NCI-H2107 (cell line): ENCODE measurements at regions not wholly inside any gene's neighbourhood (a gene's known extent, or its start where the extent isn't known, plus 50 kb on each side); places are given as distances from the start of the nearest gene placed in this dataset.

Experiments used
- DNase-seq: peaks from one replicate; lab custom pipeline; 2025; lab: John Stamatoyannopoulos, UW

DNA sequence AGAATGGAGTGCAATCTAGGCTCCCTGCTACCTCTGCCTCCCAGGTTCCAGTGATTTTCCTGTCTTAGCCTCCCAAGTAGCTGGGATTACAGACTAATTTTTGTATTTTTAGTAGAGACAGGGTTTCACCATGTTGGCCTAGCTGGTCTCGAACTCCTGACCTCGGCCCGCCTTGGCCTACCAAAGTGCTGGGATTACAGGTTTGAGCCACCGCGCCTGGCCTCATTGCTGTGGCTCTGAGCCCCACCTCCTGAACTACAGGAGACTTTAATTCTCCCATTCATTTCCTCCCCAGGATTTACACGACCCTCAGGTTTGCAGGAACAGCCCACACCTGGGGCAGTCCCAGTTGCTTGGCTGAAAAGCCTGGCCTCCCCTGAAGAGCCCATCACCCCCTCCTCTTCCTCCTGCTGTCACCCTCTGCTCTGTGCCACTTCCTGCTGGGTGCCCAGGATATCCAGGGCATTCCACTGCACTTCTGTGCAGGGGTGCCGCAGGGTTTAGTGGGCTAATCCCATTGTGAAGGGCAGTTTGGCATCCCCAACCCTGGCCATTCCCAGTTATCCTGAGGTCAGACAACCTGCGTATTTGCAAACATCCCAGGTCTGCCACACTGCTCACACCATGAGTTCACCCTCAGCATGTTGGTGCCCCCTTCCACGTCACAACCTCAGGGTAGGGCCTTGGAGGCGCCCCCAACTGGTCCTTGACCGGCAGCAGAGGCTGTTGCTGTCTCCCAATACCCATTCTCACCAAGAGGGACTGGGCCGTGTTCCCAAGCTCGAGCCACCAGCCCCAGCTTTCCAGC lies 265.0 kb upstream of the IRX4 start:
- no peak for DNase-seq

DNA sequence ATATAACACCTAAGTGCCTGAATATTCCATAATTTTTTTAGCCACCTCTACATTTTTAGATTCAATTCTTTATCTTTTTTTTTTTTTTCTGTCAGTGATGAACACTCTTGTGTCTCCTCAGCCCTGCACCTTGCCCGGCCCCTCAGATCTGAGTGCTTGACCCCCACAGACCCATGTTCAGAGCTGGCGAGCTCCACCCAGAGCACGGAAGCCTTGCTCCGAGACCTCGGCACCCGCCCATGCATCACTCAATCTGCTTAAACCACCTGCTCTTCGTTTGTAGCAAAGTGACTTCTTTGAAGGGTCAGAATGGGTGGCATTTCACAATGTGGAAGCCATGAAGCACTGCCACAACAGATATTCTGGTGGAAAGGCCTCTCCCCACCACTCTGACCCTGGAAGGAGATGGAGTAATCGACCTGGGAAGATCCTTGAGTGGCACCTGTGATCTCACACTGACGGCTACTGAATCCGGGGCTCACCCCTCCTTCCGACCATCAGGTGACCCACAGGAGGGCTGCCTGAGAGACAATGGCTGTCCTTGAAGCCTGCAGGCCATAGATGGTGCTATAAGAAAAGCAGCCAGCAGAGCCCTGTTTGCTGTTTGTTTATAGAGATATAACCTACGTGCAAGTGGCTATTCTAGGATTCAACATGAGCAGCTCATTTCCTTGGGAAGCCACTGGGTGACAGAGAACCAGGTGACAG lies 261.1 kb upstream of the IRX4 start:
- no peak for DNase-seq

DNA sequence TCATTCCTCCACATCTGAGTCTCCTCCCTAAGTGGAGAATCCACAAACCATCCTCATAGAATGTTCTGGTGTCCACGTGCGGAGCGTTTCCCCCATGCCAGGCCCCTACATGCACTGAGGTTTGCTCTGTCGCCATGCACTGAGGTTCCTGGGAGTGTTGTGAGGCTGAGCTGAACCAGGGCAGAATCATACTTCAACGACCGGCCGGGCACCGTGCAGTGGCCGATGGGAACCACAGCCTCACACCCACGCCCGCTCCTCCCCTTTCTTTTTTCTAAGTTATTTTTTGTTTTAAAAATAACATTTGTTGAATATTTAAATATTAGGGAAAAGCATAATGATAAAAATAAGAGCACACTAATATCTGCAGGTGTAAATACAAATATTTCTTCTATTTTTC lies 260.4 kb upstream of the IRX4 start:
- no peak for DNase-seq

DNA sequence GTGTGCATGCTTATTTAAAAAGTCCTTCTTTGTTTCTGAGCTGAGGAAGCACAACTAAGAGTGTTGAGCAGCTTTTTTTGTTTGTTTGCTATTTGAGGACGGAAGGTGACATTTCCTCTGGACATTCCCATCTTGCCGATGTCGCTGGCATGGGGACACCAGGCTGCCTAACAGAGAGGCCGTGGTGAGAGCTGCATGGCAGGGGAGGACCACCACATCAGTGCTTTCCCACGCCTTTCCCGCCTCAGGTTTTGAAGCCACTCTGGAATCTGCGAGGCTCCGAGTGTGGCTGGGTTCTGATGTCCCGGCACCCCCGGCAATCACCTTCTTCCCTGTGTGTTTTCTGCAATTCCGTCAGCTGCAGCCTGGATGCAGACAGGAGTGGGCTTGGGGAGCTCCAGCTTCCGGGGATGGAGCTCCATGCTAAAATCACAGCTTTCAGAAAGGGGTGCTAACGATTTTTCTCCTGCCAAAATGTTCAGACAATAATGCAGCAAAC lies 259.8 kb upstream of the IRX4 start:
- DNase-seq: no peak

DNA sequence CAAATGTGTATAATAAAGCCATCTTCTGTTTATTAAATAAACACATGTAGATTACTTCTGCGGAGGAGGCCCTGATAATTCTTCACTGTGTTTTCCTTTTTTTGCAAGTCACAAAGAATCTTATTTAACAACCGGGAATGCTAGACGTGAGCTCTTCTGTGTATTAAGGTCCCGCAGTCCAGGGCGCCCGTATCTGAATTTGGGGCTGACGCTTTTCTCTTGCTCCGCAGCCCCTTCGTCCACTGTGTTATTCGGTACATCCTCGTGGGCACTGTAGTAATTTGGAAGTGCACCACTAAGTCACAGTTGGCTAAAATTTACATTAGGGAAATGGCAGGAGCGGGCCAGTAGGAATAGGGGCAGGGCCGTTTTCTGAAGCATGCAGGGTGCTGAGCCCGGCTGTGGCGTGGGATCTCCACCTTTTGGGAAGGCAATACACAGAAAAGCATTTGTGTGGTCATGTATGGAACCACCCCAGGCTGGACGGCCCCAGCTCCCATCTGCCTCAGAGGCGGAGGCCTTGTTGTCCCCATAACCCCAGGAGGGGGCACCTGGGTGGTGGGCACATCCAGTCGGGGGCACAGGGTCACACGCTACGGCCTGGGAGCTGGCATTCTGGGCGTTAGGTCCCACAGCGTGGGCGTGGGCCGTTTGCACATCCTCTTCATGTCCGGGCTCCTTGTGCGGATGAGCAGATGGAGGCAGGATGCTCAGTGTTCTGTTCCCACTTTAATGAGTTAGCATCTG lies 258.7 kb upstream of the IRX4 start:
- no peak for DNase-seq

DNA sequence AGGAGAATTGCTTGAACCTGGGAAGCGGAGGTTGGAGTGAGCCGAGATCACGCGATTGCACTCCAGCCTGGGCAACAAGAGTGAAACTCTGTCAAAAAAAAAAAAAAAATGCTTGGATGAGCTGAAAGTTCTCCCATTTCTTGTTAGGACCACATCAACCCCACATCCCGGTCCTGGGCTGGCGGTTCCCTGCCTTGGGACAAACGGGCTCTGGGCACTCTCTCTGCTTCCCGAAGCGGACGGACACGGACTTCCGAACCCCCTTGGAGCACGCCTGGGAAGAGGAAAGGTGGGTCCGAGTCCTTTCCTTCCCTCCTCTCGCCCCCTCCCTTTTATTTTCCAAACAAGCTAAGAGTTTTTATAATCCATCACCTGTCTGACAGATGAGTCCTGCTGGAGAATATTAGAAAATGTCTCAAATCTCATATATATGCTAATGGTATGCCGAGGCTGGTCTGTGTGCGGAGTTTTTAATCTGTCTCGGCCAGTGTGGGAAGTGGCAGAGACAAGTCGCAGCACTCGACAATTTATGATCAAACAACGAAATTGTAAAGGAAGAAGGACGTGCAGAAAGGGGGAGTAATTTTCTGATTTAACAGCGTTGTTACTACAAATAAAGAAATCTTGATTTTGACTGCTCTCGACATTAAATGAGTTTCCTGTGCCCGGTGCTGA lies 257.9 kb upstream of the IRX4 start:
- no peak for DNase-seq

DNA sequence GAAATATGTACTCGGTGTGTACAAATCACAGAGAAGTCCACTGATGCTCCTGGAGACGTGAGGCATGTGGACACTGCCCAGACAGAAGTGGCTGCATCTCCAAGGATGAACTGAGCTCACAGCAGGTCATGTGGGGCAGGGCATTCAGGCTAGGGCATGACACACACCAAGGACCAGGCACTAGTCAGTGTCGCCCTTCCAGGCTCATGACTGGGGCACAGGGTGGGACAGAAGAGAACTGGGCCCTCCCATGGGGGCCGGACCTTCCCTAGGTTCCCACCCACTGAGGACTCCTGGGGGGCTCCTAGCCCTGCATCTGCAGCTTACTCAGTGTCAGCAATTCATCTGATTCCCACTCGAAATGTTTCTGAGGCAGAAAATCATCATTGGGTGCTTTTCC lies 256.8 kb upstream of the IRX4 start:
- no peak for DNase-seq

DNA sequence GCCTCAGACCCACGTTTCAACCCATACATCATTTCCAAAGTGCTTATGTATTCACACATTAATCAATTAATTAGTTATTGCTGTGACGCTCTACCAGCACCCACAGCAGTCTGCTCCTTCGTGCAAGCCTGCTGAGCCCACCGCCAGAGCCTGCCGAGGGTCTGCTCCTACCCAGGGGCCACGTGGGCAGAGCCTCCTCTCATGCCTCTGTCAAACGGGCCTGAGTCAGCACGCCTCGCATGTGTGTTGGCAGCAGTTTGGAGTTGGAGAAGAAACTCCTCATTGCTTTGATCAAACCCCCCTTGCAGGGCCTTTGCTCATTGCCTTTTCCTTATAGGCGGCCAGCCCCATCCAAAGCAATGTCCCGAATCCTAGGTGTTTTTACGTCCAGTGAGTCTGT lies 256.2 kb upstream of the IRX4 start:
- DNase-seq: no peak

DNA sequence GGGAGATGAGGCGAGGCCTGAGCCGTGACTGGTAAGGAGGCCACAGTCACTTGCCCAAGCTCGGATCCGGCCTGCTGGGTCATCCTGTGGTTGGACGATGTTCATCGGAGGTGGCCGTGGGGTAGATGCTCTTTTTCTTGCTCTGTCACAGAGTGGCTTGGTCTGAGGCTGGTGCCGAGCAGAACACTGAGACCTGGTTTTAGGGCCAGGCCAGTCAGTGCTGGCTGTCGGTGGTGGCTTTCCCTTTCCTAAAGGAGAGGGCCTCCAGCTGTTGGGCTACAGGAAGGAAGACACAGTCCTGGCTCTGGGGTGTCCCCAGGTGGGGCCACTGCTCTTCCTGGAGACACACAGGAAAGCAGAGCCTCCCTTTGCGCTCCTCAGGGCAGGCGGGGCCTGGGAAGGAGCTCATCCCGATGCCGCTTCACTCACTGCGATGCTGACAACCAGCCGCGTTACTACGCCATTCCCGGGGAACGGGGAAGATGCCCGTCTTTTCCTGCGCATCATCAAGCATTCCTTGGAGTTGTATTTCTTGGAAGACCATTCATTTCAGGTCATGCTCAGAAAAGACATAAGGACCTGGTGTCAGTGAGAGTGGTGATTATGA lies 254.8 kb upstream of the IRX4 start:
- DNase-seq: no peak

DNA sequence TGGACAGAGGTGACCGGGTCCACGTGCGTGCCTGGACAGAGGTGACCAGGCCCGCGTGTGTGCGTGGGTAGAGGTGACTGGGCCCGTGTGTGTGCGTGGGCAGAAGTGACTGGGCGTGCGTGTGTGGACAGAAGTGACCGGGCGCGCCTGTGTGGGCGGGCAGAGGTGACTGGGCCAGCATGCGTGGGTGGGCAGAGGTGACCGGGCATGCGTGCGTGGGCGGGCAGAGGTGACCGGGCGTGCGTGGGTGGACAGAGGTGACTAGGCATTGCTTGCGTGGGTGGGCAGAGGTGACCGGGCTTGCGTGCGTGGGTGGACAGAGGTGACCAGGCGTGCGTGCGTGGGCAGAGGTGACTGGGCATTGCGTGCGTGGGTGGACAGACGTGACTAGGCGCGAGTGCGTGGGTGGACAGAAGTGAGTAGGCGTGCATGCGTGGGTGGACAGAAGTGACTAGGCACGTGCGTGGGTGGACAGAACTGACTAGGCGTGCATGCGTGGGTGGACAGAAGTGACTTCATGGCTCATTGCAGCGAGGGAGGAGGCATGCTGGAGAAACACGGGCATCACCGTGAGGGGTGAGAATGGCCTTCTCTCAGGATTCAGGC lies 254.1 kb upstream of the IRX4 start:
- DNase-seq: no peak

DNA sequence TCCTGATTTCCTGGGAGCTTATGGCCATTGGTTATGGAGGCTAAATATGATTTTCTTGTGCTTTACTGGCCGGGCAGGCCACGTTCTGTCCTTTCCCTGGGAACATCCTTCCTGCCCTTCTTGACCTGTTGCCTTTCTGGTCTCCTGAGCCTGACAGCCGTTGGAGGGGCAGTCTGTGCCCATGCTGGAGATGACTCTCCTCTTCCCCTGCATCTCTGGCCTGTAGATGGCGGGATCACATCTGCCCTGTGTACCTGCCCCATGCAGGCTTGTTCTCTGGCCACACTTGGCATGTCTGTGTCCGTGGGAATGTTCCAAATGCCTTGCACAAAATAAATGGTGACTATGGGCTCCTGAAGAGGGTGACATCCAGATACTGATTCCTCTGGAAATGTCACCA lies 253.1 kb upstream of the IRX4 start:
- no peak for DNase-seq

DNA sequence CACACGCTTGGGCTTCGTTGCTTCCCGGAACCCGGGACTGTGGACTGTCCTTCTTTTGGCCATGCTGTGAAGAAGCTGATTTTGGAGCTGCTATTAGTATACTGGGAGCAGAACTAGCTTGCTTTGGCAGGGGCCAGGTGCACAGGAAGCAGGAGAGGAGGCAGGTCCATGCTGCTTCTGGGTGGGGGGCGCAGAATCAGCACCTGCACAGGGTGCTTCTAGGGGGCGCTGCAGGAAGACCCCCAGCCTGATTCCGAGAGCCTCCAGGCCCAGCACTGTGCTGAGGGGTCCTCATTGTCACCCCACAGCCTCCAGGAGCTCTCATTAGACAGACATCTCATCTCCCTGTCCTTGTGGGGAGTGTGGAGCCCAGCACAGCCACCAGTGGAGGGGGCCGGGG lies 252.6 kb upstream of the IRX4 start:
- DNase-seq: no peak

DNA sequence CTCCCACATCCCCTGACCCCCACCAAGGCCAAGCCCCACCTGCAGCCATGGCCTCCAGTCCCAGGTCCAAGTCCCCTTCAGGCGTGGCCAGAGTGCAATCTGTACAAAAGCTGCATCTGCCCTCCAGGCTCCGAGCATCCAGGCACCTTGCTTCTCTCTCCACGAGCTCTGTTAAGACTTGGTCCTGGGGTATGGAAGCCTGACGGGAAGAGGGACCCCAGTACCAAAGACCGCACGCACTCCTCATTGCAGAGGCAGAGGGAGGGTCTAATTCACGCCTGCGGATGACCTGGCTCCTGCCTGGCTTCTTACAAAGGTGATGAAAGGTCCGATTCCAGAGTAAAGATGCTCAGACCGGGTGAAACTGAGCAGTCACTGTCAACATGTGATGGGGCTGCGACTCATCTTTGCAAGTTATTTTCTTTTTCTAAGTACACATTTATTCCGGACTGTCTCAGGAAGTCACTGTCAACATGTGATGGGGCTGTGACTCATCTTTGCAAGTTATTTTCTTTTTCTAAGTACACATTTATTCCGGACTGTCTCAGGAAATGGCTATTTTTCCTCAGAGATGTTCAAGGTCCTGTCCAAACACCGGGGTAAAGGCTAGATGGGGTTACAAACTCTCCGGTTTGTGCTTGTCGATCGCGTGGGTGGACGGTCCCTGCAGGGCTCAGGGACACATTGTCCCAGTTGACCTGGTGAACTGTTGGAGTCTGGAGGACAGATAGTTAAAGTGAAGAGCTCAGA lies 252.0 kb upstream of the IRX4 start:
- no peak for DNase-seq

DNA sequence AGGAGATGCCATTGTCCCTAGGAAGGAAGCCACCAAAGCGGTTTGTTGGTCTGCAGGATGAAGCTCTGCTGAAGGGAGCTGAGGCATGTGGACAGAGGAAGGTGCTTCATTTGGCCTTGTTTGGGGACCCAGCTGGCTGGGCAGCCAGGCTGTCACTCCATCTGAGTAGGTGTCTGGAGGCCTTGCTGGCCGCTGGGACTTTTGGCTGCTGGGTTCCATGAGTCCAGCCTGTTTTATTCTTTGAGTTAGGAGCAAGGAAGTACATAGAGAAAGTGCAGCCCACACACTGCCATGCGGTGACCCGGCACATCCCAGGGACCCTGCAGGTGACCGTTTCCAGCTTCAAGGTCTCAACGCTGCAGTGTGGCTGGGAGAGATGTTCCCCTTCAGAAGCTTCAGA lies 251.2 kb upstream of the IRX4 start:
- no peak for DNase-seq

DNA sequence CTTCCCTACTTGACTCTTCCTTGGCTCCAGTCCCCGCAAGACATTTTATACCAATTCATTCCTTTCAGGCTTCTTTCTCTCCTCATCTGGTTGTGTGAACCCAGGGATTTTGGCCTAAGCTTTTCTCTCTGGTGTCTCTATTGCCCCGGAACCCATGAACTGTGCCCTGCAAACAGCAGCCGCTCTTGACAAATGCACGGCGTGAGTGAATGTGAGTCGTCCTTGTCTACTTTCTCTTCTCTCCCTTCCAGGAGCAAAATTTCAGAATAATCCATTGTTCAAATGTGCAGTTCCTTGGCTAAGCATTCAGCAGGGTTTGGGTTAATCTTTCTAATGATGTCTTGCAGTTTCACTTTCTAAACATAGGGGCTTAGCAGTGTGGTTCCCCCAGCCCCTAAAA lies 250.4 kb upstream of the IRX4 start:
- no peak for DNase-seq

DNA sequence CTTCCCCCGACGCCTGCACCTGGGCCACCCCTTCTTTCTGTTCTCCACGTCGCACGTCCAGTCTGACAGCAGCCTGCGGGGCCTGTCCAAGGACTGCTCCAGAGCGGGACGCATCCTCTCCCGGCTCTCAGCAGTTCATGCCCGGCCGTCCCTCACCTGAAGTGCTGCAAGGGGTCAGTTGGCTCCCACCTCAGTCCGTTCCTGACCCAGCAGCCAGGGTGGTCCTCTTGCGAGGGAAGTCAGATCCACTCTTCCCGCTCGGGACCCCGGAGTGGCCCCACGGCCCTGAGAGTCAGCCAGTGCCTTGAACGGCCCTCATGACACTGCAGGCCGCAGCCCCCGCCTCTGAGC lies 249.7 kb upstream of the IRX4 start:
- DNase-seq: no peak

DNA sequence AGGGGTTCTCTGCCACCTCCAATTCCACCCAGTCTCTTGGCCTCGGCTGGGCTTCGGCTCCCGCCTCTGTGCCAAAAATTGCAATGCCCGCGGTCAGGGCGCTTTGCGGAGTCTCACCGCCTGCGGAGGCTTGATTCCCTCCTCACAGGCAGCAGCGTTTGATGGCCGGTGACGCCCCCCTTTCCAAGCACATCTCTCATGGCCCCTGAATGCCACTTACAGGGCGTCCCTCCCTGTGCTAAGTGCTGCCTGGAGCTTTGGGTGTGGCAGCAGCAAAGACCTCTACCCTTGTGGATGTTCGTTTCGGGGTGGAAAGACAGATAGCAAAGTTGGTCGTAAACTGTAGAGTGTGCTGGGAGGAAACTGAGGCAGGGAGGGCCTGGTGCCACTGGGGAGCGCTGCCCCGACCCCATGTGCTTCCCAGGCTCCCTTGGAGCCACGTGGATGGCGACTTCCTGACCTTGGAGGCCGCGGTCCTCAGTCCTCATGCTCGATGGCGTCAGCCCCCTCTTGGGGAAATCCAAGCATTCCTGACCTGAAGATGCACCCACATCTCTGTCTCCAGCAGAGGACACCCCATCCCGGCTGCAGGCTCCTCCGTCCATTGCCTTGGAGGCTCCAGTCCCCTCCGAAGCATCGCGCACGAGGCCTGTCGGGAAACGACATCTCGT lies 249.2 kb upstream of the IRX4 start:
- DNase-seq: no peak

DNA sequence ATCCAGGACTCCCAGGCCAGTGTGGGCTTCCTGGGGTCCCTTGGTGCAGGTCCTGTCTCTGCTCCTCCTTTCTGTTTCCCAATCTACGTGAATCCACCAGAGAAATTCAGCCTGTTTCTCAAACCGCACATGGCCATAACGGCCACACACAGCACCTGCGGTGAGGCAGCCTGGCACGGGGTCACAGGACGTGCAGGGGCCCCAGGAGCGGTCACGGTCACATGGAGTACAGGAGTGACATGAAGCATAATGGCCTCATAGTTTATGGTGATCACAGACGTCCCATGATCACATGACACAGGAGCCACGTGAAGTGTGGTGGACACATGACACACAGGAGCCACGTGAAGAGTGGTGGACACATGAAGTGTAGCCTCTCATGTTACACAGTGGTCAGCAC lies 248.5 kb upstream of the IRX4 start:
- DNase-seq: no peak

DNA sequence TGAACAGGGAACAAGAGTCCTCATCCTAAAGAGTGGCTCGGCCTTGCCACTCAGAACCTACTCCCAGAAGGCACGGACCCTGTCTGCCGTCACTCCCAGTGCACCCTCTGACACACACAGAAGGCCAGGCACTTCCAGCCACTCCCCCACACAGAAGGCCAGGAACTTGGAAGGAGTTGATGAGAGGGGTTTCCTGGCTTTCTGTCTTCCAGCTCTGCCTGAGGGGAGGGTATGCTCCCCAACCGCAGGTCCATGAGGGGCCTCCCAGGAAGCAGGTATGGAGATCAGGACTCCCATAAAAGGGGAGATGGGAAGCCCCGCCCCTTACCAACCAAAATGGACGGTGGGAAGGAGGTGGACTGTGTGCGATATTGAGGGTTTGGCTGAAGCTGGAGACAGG lies 247.6 kb upstream of the IRX4 start:
- no peak for DNase-seq

DNA sequence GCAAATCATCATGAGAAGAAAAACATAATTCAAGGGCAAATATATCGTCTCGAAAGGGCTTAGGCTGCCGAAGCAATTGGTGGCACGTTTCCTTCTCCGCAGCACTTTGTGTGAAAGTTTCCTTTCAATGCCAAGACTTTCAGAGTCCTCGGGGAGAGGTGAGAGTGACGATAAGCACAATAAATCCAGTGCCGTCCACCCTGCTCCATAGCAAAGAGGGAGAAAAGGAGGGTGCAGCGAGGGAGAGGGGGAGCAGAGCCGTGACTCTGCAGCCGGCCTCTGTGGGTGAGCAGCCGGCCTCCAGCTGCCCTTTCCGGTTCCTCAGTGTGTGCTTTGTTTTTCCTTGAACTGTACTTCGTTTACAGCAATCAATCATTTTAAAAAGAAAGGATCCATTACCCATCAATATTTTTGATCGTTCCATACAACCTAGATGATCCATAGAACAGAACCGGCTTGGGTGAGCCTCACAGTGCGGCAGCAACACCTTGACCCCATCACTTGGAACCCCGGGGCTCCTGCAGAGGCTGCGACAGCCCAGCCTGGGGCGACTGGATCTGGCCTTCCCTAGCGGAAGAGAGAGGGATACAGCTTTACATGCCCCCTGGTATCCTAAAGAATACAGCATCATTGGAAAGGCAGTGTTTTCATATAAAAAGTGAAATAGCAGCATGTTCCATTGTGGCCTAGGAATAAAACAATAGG lies 247.0 kb upstream of the IRX4 start:
- no peak for DNase-seq
